Tibial nerve (tissue), 4 donors: ENCODE measurements at regions not wholly inside any gene's neighbourhood (a gene's known extent, or its start where the extent isn't known, plus 50 kb on each side); places are given as distances from the start of the nearest gene placed in this dataset.

ENCODE experiments used
- EP300 ChIP-seq, 2 donors: sonication (generic); formaldehyde crosslinking; IDR thresholded peaks; one replicate each; pipeline ENCODE4 v1.6.1; 2017; ENCODE audit warnings: antibody characterized with exemption in 2 of 2, mild to moderate bottlenecking in 1 of 2
- POLR2A ChIP-seq, 2 donors: fragments of 450-650 bp; IDR thresholded peaks; one replicate each; pipeline ENCODE4 v1.6.1; 2017; ENCODE audit warnings: antibody characterized with exemption in 2 of 2, mild to moderate bottlenecking in 2 of 2, moderate library complexity in 2 of 2
- TF ChIP-seq, protein P1 (sequence below), 5 experiments: fragments of 200-600 bp in 3 of 5; fragments of 450-650 bp in 2 of 5; sonication (generic) in 3 of 5; IDR thresholded peaks; one replicate each; pipeline ENCODE4 v1.5.1; 2016 to 2019; ENCODE audit warnings: antibody characterized with exemption in 5 of 5, mild to moderate bottlenecking in 3 of 5, moderate library complexity in 2 of 5

DNA sequence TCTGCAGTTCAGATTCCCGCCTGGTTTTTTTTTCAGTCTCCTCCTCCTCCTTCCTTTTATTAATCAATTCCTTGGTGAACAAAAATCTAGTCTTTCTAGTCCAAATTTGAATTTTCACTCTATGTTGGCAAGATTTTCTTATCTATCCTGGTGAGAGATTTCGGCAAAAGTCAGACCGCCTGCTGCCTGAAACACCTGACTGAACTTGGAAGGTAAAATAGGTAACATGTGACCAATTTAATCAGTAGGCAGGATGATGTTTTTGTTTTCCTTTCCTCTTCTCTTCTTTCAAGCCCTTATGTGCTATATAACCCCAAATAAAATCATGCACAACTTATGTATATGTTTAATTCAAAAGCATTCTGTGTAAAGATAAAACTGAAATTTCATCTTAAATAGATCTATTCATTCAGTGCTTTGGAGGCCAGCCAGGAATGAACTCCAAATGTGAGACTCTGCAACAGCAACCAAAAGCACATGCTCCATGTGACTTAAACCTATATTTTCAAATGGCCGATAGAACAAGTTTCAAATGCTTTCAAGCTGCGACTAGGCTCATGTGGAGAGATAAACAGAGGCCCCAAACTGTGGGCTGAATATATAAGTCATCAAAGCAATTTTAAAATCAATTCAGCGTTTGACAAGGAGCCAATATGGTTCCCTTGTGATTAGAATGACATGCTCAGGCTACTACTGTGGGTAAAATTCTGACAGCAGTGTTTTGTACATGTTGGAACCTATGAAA, 100.4 kb upstream of the SEMA6A start:
- no peak for TF ChIP-seq POLR2A (IDR thresholded peaks at IDR 0.05)
- no peak for TF ChIP-seq EP300 (IDR thresholded peaks at IDR 0.05)
- TF ChIP-seq, protein P1, sequence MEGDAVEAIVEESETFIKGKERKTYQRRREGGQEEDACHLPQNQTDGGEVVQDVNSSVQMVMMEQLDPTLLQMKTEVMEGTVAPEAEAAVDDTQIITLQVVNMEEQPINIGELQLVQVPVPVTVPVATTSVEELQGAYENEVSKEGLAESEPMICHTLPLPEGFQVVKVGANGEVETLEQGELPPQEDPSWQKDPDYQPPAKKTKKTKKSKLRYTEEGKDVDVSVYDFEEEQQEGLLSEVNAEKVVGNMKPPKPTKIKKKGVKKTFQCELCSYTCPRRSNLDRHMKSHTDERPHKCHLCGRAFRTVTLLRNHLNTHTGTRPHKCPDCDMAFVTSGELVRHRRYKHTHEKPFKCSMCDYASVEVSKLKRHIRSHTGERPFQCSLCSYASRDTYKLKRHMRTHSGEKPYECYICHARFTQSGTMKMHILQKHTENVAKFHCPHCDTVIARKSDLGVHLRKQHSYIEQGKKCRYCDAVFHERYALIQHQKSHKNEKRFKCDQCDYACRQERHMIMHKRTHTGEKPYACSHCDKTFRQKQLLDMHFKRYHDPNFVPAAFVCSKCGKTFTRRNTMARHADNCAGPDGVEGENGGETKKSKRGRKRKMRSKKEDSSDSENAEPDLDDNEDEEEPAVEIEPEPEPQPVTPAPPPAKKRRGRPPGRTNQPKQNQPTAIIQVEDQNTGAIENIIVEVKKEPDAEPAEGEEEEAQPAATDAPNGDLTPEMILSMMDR (IDR thresholded peaks at IDR 0.05): no peak
